ENCODE measurements at regions not wholly inside any gene's neighbourhood (a gene's known extent, or its start where the extent isn't known, plus 50 kb on each side); places are given as distances from the start of the nearest gene placed in this dataset.

DNA sequence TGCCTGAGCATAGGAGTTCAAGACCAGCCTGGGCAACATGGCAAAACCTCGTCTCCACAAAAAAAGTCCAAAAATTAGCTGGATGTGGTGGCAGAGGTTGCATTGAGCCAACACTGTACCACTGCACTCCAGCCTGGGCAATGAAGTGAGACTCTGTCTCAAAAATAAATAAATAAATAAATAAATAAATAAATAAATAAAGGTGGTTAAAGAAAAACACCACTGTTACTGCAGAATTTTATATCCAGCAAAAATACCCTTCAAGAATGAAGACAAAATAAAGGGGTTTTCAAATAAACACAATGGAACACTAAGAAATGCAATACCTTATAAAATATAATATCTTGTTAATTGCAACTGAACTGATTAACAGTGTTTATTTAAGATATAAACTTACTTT, 150.2 kb upstream of the TBCA start:
- ATAC-seq (ENCODE audit: low read depth) (no peak), DNase-seq (no peak)
- no peaks in the 10 kb centered on the region for H3K9me1 ChIP-seq (ENCODE audit: insufficient read depth, low read length)
- no peak overlapping the region for H3K4me3 ChIP-seq (ENCODE audit: insufficient read depth, low read depth, low read length)
- no peaks in the 10 kb centered on the region for H3K9me3 ChIP-seq (ENCODE audit: control insufficient read depth, insufficient read depth, low read length)
- no peak overlapping the region for H3K23ac ChIP-seq (ENCODE audit: low read depth, low read length)
- no CpG with 5 or more reads among the region's 1 CpG for WGBS, 2 experiments (ENCODE audit: extremely low coverage in 2 of 2, insufficient read length in 1 of 2)
- no peak overlapping the region for H2AFZ ChIP-seq (replicated peaks; ENCODE audit: low read length, poor library complexity)
- H3K27ac ChIP-seq (ENCODE audit: insufficient read depth, low read length), result no peak overlapping the region
- in situ Hi-C loops (cut with MboI; ENCODE audit: low sequenced_read_pairs), result no loop called here
- H3K36me3 ChIP-seq (ENCODE audit: control insufficient read depth, insufficient read depth, low read length), result no peaks in the 10 kb centered on the region
- H3K18ac ChIP-seq (ENCODE audit: low read depth, low read length), result no peak overlapping the region
- H3K4me2 ChIP-seq (ENCODE audit: low read depth, low read length), result no peak overlapping the region
- H4K5ac ChIP-seq (ENCODE audit: low read depth, low read length), result no peak overlapping the region
- TF ChIP-seq CEBPB (IDR thresholded peaks at IDR 0.05; ENCODE audit: low read depth, low read length), result no peak
- TF ChIP-seq RAD21 (IDR thresholded peaks at IDR 0.05; ENCODE audit: low read length), result no peak
- TF ChIP-seq ELK1 (IDR thresholded peaks at IDR 0.05; ENCODE audit: borderline replicate concordance, low read depth, low read length), result no peak
- no peaks in the 10 kb centered on the region for H3K4me1 ChIP-seq (ENCODE audit: control insufficient read depth, insufficient read depth, low read length)
- H2BK15ac ChIP-seq (ENCODE audit: low read depth, low read length), result no peak overlapping the region
- H4K20me1 ChIP-seq (ENCODE audit: insufficient read depth, low read length), result no peaks in the 10 kb centered on the region
- peaks cover 31% of the 10 kb centered on the region for H3K27me3 ChIP-seq (ENCODE audit: control insufficient read depth, insufficient read depth, low read length)
- CTCF ChIA-PET, result interaction anchor here (0.7 kb wide), 1 partner anchor 1207 kb away, joined by 3 read pairs; no protein-coding TSS in a partner anchor
- H3K4ac ChIP-seq (ENCODE audit: low read depth, low read length), result no peak overlapping the region
- no peak overlapping the region for H2BK20ac ChIP-seq (ENCODE audit: low read depth, low read length)
- H2BK5ac ChIP-seq (ENCODE audit: low read depth, low read length, poor library complexity, severe bottlenecking), result no peak overlapping the region
- POLR2A ChIA-PET (ENCODE audit: unreplicated experiment), result interaction anchor here (0.7 kb wide), 1 partner anchor 15 kb away, joined by 3 read pairs; no protein-coding TSS in a partner anchor
- no peak overlapping the region for H2AK9ac ChIP-seq (replicated peaks; ENCODE audit: low read depth, low read length, poor library complexity)
- no peak overlapping the region for H2AK5ac ChIP-seq (ENCODE audit: low read depth, low read length)
- H3K56ac ChIP-seq (ENCODE audit: extremely low read depth, insufficient read depth, low read length), result no peak overlapping the region
- H3K79me1 ChIP-seq (ENCODE audit: low read depth in 1 of 2, low read length in 2 of 2), result no peaks in the 10 kb centered on the region
- H4K91ac ChIP-seq (ENCODE audit: insufficient read depth, low read depth, low read length), result no peak overlapping the region
- no TSS peak for BruUV-seq (replicated peaks)
- H4K8ac ChIP-seq (ENCODE audit: low read depth in 2 of 2, low read length in 2 of 2), result no peak overlapping the region
- intact Hi-C loops (cut with micrococcal nuclease), result no loop called here
- dilution Hi-C loops (cut with HindIII; ENCODE audit: low sequenced_read_pairs, unreplicated experiment), result no loop called here
- H2BK120ac ChIP-seq (ENCODE audit: low read depth, low read length), result no peak overlapping the region
- H3K14ac ChIP-seq (replicated peaks; ENCODE audit: low read depth, low read length), result no peak overlapping the region
- H3K9ac ChIP-seq (ENCODE audit: low read depth, low read length), result no peak overlapping the region

Data from IMR-90 (cell line).